HS-5 (cell line): ENCODE measurements at regions not wholly inside any gene's neighbourhood (a gene's known extent, or its start where the extent isn't known, plus 50 kb on each side); places are given as distances from the start of the nearest gene placed in this dataset.
A peak's percentile ranks its signal among the peaks of the same experiment; 100 is the strongest.

ENCODE experiments used
- DNase-seq: peaks from one replicate; pipeline ENCODE4 v3.0.0-alpha.2; 2012; ENCODE audit warnings: low read depth

GRCh38 chr12:124458220-124458991, 109.0 kb downstream of the NCOR2 start:
- DNase-seq, result no peak

- DNase-seq, result no peak
Observed at GRCh38 chr12:124457287-124458219, 109.9 kb downstream of the NCOR2 start.

GRCh38 chr12:124456652-124457152, 110.7 kb downstream of the NCOR2 start:
- DNase-seq, result no peak

- DNase-seq, result no peak
Observed at GRCh38 chr12:124456133-124456651, 111.2 kb downstream of the NCOR2 start.

- DNase-seq, result no peak
Observed at GRCh38 chr12:124455336-124455735, 112.1 kb downstream of the NCOR2 start.

- DNase-seq, result no peak
Observed at GRCh38 chr12:124454735-124455134, 112.7 kb downstream of the NCOR2 start.

- no peak for DNase-seq
Observed at GRCh38 chr12:124454352-124454725, 113.1 kb downstream of the NCOR2 start.

GRCh38 chr12:124453419-124454351, 113.7 kb downstream of the NCOR2 start:
- peak; percentile 10 for DNase-seq

GRCh38 chr12:124452576-124453331, 114.7 kb downstream of the NCOR2 start:
- no peak for DNase-seq

- DNase-seq, result no peak
Observed at GRCh38 chr12:124451637-124452243, 115.7 kb downstream of the NCOR2 start.

GRCh38 chr12:124451016-124451415, 116.4 kb downstream of the NCOR2 start:
- DNase-seq, result no peak

GRCh38 chr12:124450376-124450750, 117.0 kb downstream of the NCOR2 start:
- no peak for DNase-seq

- DNase-seq, result no peak
Observed at GRCh38 chr12:124449623-124450375, 117.6 kb downstream of the NCOR2 start.

GRCh38 chr12:124448955-124449622, 118.3 kb downstream of the NCOR2 start:
- DNase-seq, result no peak

GRCh38 chr12:124448241-124448954, 119.0 kb downstream of the NCOR2 start:
- DNase-seq, result no peak

GRCh38 chr12:124446364-124446763, 121.0 kb downstream of the NCOR2 start:
- no peak for DNase-seq

- DNase-seq, result no peak
Observed at GRCh38 chr12:124445826-124446225, 121.6 kb downstream of the NCOR2 start.

- no peak for DNase-seq
Observed at GRCh38 chr12:124445121-124445718, 122.2 kb downstream of the NCOR2 start.
